ENCODE measurements at regions not wholly inside any gene's neighbourhood (a gene's known extent, or its start where the extent isn't known, plus 50 kb on each side); places are given as distances from the start of the nearest gene placed in this dataset.
"Not testable (repeated sequence)": the region's sequence is repeated elsewhere in the genome, so short reads cannot be mapped to it uniquely, and the experiment has no call there.

GRCh38 chr17:14553847-14554246, 253.0 kb downstream of the HS3ST3B1 start:
- no CpG with 5 or more reads among the region's 2 CpGs for WGBS (ENCODE audit: insufficient coverage, insufficient read length)
- Histone ChIP-seq H3K36me3 (ENCODE audit: control insufficient read depth, insufficient read depth, low read length) (no peaks in the 10 kb centered on the region), H3K4me3 (ENCODE audit: low read length) (no peak overlapping the region), H3K9me3 (ENCODE audit: control insufficient read depth, insufficient read depth, low read length) (no peaks in the 10 kb centered on the region), H3K27me3 (ENCODE audit: control insufficient read depth, insufficient read depth, low read length) (no peaks in the 10 kb centered on the region), H3K4me1 (ENCODE audit: control insufficient read depth, insufficient read depth, low read length) (no peaks in the 10 kb centered on the region), H3K27ac (ENCODE audit: low read length) (no peak overlapping the region)
- no peak for DNase-seq (ENCODE audit: low read depth, low spot score)

DNA sequence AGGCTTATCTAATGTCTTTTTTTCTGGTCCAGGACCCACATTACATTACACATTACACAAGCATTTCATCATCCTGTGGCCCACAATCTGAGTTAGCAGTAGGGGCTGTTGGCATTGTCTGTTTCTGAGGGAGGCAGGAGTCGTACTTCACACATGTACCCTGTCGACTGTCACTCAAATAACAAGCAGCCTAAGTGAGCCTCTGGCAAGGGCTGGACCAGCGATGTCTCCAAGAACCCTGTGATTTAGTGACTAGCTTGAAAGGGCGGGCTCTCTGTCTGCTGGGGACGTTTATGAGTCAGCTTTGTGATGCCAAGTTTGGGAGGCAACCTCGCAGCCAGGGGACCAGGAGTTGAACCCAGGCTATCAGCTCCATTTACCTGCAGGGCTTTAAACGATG, 251.4 kb downstream of the HS3ST3B1 start:
- H3K4me1 ChIP-seq (ENCODE audit: control insufficient read depth, insufficient read depth, low read length), result no peaks in the 10 kb centered on the region
- DNase-seq (ENCODE audit: low read depth, low spot score), result no peak
- no CpG with 5 or more reads among the region's 7 CpGs for WGBS (ENCODE audit: insufficient coverage, insufficient read length)
- no peaks in the 10 kb centered on the region for H3K9me3 ChIP-seq (ENCODE audit: control insufficient read depth, insufficient read depth, low read length)
- no peak overlapping the region for H3K27ac ChIP-seq (ENCODE audit: low read length)
- no peaks in the 10 kb centered on the region for H3K36me3 ChIP-seq (ENCODE audit: control insufficient read depth, insufficient read depth, low read length)
- no peaks in the 10 kb centered on the region for H3K27me3 ChIP-seq (ENCODE audit: control insufficient read depth, insufficient read depth, low read length)
- H3K4me3 ChIP-seq (ENCODE audit: low read length), result no peak overlapping the region

- Histone ChIP-seq H3K36me3 (ENCODE audit: control insufficient read depth, insufficient read depth, low read length) (no peaks in the 10 kb centered on the region), H3K27me3 (ENCODE audit: control insufficient read depth, insufficient read depth, low read length) (no peaks in the 10 kb centered on the region), H3K4me3 (ENCODE audit: low read length) (no peak overlapping the region), H3K4me1 (ENCODE audit: control insufficient read depth, insufficient read depth, low read length) (no peaks in the 10 kb centered on the region), H3K9me3 (ENCODE audit: control insufficient read depth, insufficient read depth, low read length) (no peaks in the 10 kb centered on the region), H3K27ac (ENCODE audit: low read length) (no peak overlapping the region)
- DNase-seq (ENCODE audit: low read depth, low spot score), result no peak
- no CpG with 5 or more reads among the region's 2 CpGs for WGBS (ENCODE audit: insufficient coverage, insufficient read length)
Measured at GRCh38 chr17:14547556-14547955, 246.7 kb downstream of the HS3ST3B1 start.

GRCh38 chr17:14547016-14547415, 246.1 kb downstream of the HS3ST3B1 start:
- Histone ChIP-seq H3K27ac (ENCODE audit: low read length) (no peak overlapping the region), H3K4me1 (ENCODE audit: control insufficient read depth, insufficient read depth, low read length) (no peaks in the 10 kb centered on the region), H3K4me3 (ENCODE audit: low read length) (no peak overlapping the region), H3K9me3 (ENCODE audit: control insufficient read depth, insufficient read depth, low read length) (no peaks in the 10 kb centered on the region), H3K36me3 (ENCODE audit: control insufficient read depth, insufficient read depth, low read length) (no peaks in the 10 kb centered on the region), H3K27me3 (ENCODE audit: control insufficient read depth, insufficient read depth, low read length) (no peaks in the 10 kb centered on the region)
- no CpG with 5 or more reads among the region's 5 CpGs for WGBS (ENCODE audit: insufficient coverage, insufficient read length)
- no peak for DNase-seq (ENCODE audit: low read depth, low spot score)

DNA sequence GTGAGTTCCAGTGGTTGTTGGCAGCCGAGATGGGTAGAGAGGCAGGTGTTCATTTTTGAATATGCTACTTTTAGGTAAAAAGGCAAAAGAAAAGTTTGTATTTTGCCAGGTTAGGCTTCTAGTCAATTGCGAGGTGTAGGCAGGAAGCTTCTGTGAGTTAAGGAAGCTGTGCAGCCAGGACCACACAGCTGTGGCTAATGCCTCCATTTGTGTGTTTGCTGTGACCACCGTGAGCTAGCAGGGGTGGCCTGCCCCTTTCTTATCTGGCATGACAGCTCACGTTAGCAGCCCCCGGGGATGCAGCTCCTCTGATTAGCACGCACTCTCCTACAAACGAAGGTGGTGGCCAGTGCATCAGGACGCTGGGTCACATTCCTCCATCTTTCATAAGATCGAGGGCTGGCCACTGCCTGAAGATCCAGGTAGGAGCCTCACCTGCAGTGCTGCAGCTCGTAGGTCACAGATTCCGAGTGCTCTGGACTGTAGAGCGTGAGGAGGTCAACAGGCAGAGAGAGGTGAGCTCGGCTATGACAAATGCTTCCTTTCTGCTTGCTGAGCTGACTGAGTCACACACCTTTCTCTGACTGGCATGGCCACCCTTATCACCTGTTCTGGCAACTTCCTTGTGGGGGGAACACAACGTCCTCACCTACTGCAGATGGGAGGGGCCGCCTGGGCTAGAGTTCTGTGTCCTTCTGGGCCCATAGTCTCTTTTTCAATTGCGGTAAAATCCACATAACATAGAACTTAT, 244.4 kb downstream of the HS3ST3B1 start:
- Histone ChIP-seq H3K9me3 (ENCODE audit: control insufficient read depth, insufficient read depth, low read length) (no peaks in the 10 kb centered on the region), H3K4me1 (ENCODE audit: control insufficient read depth, insufficient read depth, low read length) (no peaks in the 10 kb centered on the region), H3K27me3 (ENCODE audit: control insufficient read depth, insufficient read depth, low read length) (no peaks in the 10 kb centered on the region), H3K36me3 (ENCODE audit: control insufficient read depth, insufficient read depth, low read length) (no peaks in the 10 kb centered on the region), H3K4me3 (ENCODE audit: low read length) (no peak overlapping the region), H3K27ac (ENCODE audit: low read length) (no peak overlapping the region)
- no peak for DNase-seq (ENCODE audit: low read depth, low spot score)
- no CpG with 5 or more reads among the region's 16 CpGs for WGBS (ENCODE audit: insufficient coverage, insufficient read length)

- H3K4me3 ChIP-seq (ENCODE audit: low read length), result no peak overlapping the region
- H3K27me3 ChIP-seq (ENCODE audit: control insufficient read depth, insufficient read depth, low read length), result no peaks in the 10 kb centered on the region
- DNase-seq (ENCODE audit: low read depth, low spot score), result no peak
- H3K4me1 ChIP-seq (ENCODE audit: control insufficient read depth, insufficient read depth, low read length), result no peaks in the 10 kb centered on the region
- WGBS (ENCODE audit: insufficient coverage, insufficient read length), result 99% methylated on average over 2 of the region's 2 CpGs
- H3K9me3 ChIP-seq (ENCODE audit: control insufficient read depth, insufficient read depth, low read length), result no peaks in the 10 kb centered on the region
- no peak overlapping the region for H3K27ac ChIP-seq (ENCODE audit: low read length)
- H3K36me3 ChIP-seq (ENCODE audit: control insufficient read depth, insufficient read depth, low read length), result no peaks in the 10 kb centered on the region
Measured at GRCh38 chr17:14541714-14542113, 240.8 kb downstream of the HS3ST3B1 start.

- DNase-seq (ENCODE audit: low read depth, low spot score), result no peak
- H3K27ac ChIP-seq (ENCODE audit: low read length), result no peak overlapping the region
- H3K4me3 ChIP-seq (ENCODE audit: low read length), result no peak overlapping the region
- no peaks in the 10 kb centered on the region for H3K27me3 ChIP-seq (ENCODE audit: control insufficient read depth, insufficient read depth, low read length)
- no peaks in the 10 kb centered on the region for H3K36me3 ChIP-seq (ENCODE audit: control insufficient read depth, insufficient read depth, low read length)
- H3K9me3 ChIP-seq (ENCODE audit: control insufficient read depth, insufficient read depth, low read length), result no peaks in the 10 kb centered on the region
- H3K4me1 ChIP-seq (ENCODE audit: control insufficient read depth, insufficient read depth, low read length), result no peaks in the 10 kb centered on the region
- no CpG with 5 or more reads among the region's 6 CpGs for WGBS (ENCODE audit: insufficient coverage, insufficient read length)
Measured at GRCh38 chr17:14539801-14540200, 238.9 kb downstream of the HS3ST3B1 start.

DNA sequence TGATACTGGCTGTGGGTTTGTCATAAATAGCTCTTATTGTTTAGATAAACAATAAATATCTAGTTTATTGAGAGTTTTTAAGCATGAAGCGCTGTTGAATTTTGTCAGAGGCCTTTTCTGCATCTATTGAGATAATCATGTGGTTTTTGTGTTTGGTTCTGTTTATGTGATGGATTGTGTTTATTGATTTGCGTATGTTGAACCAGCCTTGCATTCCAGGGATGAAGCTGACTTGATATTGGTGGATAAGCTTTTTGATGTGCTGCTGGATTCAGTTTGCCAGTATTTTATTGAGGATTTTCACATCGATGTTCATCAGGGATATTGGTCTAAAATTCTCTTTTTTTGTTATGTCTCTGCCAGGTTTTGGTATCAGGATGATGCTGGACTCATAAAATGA, 231.4 kb downstream of the HS3ST3B1 start:
- not testable (repeated sequence) for H3K4me1 ChIP-seq (ENCODE audit: control insufficient read depth, insufficient read depth, low read length); H3K4me3 ChIP-seq (ENCODE audit: low read length); H3K9me3 ChIP-seq (ENCODE audit: control insufficient read depth, insufficient read depth, low read length); H3K27me3 ChIP-seq (ENCODE audit: control insufficient read depth, insufficient read depth, low read length); H3K36me3 ChIP-seq (ENCODE audit: control insufficient read depth, insufficient read depth, low read length); DNase-seq (ENCODE audit: low read depth, low spot score); H3K27ac ChIP-seq (ENCODE audit: low read length)
- WGBS (ENCODE audit: insufficient coverage, insufficient read length), result no CpG with 5 or more reads among the region's 3 CpGs

- peak; percentile 82 for DNase-seq (ENCODE audit: low read depth, low spot score)
- Histone ChIP-seq H3K4me1 (ENCODE audit: control insufficient read depth, insufficient read depth, low read length) (peaks cover 8% of the 10 kb centered on the region; the same call in 1 of the 2 replicates), H3K27me3 (ENCODE audit: control insufficient read depth, insufficient read depth, low read length) (no peaks in the 10 kb centered on the region), H3K36me3 (ENCODE audit: control insufficient read depth, insufficient read depth, low read length) (no peaks in the 10 kb centered on the region), H3K4me3 (ENCODE audit: low read length) (no peak overlapping the region), H3K9me3 (ENCODE audit: control insufficient read depth, insufficient read depth, low read length) (no peaks in the 10 kb centered on the region), H3K27ac (ENCODE audit: low read length) (peak overlapping the region; percentile 80)
- no CpG with 5 or more reads among the region's 5 CpGs for WGBS (ENCODE audit: insufficient coverage, insufficient read length)
Measured at GRCh38 chr17:14525551-14526455, 224.9 kb downstream of the HS3ST3B1 start.

DNA sequence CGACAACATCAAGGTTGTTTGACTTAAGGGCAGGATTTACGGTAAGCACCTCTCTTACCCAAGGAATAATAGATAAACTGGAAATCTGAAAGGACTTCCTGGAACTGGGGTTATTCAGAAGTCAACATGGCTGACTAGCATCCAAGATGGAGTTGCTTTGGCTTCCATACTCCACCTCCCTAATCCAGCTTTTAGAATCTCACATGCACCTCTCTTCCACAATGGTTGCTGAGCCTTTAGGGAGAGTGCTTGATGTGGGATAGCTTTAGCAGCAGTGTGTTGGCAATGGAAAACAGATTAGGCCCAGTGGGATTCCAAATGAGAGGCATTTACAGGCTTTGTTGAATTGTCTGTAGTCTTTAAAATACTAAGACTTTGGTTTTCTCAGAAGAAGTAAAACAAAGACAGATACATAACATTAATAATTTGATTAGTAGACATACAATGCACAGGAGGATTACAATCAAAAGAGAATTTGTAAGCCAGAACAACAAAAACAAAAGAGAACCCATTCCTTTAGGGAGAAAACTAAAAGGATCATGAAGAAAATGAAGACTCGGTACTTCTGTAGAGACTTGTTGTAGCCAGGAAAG, 222.0 kb downstream of the HS3ST3B1 start:
- DNase-seq (ENCODE audit: low read depth, low spot score), result no peak
- Histone ChIP-seq H3K27me3 (ENCODE audit: control insufficient read depth, insufficient read depth, low read length) (no peaks in the 10 kb centered on the region), H3K36me3 (ENCODE audit: control insufficient read depth, insufficient read depth, low read length) (no peaks in the 10 kb centered on the region), H3K4me1 (ENCODE audit: control insufficient read depth, insufficient read depth, low read length) (peaks cover 6% of the 10 kb centered on the region; the same call in 1 of the 2 replicates), H3K9me3 (ENCODE audit: control insufficient read depth, insufficient read depth, low read length) (no peaks in the 10 kb centered on the region), H3K4me3 (ENCODE audit: low read length) (no peak overlapping the region), H3K27ac (ENCODE audit: low read length) (no peak overlapping the region)
- no CpG with 5 or more reads among the region's 3 CpGs for WGBS (ENCODE audit: insufficient coverage, insufficient read length)

Data from iPS DF 6.9 (cell line).